ENCODE measurements at regions not wholly inside any gene's neighbourhood (a gene's known extent, or its start where the extent isn't known, plus 50 kb on each side); places are given as distances from the start of the nearest gene placed in this dataset.
"Not testable (repeated sequence)": the region's sequence is repeated elsewhere in the genome, so short reads cannot be mapped to it uniquely, and the experiment has no call there.

DNA sequence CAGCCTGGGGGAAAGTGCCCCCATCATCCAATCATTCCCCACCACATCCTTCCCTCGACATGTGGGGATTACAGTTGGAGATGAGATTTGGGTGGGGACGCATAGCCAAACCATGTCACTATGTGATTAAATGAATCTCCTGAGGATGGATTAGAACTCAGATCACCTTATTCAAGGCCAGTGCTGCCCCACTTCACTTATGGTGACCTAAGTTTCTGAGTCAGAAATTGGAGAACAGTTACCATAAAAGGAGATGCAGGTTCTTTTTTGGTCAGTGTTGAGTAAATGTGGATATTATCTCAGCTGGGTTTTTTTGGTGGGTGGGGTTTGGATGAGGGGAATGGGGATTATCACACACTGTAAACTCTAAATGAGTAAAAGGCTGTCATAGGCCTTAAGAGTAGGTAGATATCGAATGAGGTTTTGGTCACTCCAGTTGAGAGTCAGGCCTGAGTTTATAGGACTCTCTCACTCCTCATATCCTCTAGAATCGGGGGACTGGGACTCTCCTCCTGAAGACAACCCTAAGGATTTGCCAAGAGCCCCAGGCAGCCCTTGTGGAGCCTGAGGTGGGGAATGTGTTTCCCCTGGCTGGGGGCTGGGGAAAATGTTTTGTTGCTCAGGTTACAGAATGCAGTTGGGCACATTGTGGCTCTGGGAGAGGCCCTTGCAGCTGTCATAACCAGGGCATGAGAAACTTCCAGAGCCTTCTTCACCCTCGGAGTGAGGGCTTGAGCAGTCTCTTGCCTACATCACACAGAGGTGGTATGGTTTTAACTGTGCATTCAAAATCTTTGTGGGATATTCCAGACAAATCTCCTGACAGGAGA, 213.0 kb downstream of the BAMBI start:
- H3K4me3 ChIP-seq: no peak overlapping the region
- H3K36me3 ChIP-seq: no peaks in the 10 kb centered on the region
- DNase-seq (ENCODE audit: low spot score in 2 of 2): no peak
- no peak overlapping the region for H3K27ac ChIP-seq
- TF ChIP-seq POLR2AphosphoS5 (IDR thresholded peaks at IDR 0.05) (no peak), POLR2A (IDR thresholded peaks at IDR 0.05) (no peak)
- WGBS: 82% methylated on average over 5 of the region's 5 CpGs
- no peaks in the 10 kb centered on the region for H3K4me1 ChIP-seq
- no peaks in the 10 kb centered on the region for H3K9me3 ChIP-seq
- H3K27me3 ChIP-seq: no peaks in the 10 kb centered on the region

DNA sequence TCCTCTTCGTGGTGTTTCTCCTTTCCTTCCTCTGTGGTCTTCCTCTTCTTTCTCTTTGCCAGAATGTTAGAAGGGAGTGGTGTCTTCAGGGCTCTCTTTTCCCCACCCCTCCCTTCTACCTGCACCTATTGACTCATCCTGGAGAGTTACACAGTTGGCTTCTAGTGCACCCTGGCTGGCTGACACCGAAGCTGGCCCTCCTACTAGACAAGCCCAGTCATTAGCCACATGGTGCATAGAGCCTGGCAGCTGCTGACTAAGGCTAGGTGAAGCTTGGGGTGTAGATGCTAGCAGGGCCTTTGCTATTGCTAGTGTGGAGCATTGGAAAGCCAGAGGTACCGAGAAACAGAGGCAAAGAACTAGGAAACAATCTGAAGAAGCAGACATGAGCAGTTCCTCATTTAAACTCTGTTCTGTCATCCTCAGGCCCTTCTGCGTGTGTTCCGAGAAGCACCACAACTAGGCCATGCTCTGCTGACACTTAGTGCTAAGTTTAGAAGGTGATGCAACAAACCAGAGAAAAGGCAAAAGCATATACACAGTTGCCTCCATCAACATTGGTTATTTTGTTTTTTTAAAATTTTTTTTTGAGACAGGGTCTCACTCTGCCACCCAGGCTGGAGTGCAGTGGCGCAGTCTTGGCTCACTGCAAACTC, 213.9 kb downstream of the BAMBI start:
- no peaks in the 10 kb centered on the region for H3K4me1 ChIP-seq
- WGBS: 69% methylated on average over 6 of the region's 6 CpGs
- no peaks in the 10 kb centered on the region for H3K9me3 ChIP-seq
- H3K4me3 ChIP-seq: no peak overlapping the region
- no peak for DNase-seq (ENCODE audit: low spot score in 2 of 2)
- H3K36me3 ChIP-seq: no peaks in the 10 kb centered on the region
- no peak for TF ChIP-seq POLR2A (IDR thresholded peaks at IDR 0.05)
- TF ChIP-seq, protein P1, sequence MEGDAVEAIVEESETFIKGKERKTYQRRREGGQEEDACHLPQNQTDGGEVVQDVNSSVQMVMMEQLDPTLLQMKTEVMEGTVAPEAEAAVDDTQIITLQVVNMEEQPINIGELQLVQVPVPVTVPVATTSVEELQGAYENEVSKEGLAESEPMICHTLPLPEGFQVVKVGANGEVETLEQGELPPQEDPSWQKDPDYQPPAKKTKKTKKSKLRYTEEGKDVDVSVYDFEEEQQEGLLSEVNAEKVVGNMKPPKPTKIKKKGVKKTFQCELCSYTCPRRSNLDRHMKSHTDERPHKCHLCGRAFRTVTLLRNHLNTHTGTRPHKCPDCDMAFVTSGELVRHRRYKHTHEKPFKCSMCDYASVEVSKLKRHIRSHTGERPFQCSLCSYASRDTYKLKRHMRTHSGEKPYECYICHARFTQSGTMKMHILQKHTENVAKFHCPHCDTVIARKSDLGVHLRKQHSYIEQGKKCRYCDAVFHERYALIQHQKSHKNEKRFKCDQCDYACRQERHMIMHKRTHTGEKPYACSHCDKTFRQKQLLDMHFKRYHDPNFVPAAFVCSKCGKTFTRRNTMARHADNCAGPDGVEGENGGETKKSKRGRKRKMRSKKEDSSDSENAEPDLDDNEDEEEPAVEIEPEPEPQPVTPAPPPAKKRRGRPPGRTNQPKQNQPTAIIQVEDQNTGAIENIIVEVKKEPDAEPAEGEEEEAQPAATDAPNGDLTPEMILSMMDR (IDR thresholded peaks at IDR 0.05): no peak
- no peak for TF ChIP-seq EP300 (IDR thresholded peaks at IDR 0.05)
- no peak for TF ChIP-seq POLR2AphosphoS5 (IDR thresholded peaks at IDR 0.05)
- H3K27me3 ChIP-seq: no peaks in the 10 kb centered on the region
- no peak overlapping the region for H3K27ac ChIP-seq

DNA sequence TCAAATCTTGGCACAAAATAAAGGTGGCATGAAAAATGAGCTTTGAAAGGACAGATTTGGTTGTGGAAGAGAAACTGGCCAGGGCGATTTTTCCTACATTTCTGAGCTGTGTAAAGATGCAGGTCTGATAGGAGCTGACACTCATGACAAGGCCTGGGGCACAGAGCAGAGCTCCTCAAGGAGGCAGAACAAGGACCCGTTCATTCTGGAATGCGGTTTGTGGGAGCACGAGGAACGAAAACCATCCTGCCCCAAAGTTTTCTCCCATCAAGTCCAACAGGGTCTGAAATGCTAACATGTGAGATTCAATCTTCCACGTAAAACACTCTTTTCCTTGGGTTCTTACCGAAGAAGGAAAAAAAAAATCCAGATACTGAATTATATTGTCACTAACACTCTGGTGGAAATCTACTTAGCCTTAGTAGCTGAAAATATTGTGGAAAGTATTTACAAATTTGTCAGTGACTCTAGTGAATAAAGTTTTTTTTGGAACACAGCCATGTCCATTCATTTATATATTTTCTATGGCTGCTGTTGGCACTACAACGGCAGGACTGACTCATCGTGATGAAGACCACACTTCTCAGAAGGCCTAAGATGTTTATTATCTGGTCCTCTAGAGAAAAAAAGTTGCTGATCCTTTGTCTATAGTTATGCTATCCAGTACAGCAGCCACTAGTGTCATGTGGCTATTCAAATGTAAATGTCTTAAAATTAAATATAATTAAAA, 215.7 kb downstream of the BAMBI start:
- H3K9me3 ChIP-seq: no peaks in the 10 kb centered on the region

DNA sequence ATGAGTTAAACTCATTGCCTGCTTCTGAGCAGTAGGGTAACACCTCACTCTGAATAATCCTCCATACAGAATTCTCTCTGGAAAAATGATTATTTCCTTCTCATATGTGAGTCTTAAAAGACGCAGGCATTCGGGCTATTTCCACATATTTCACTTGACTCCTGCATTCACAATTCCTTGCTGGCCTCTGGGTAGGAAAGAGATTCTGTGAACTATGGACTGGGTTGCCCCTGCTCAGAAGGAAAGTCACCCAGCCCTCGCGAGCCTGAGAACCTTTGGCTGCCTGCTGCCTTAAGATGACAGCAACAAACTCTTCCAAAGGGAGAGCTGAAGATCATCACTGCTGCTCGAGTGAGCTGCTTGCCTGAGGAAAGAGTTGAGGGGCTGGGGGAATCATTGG, 216.8 kb downstream of the BAMBI start:
- no peaks in the 10 kb centered on the region for H3K27me3 ChIP-seq
- no peaks in the 10 kb centered on the region for H3K36me3 ChIP-seq
- no peak for DNase-seq (ENCODE audit: low spot score in 2 of 2)
- no peaks in the 10 kb centered on the region for H3K9me3 ChIP-seq
- no peak overlapping the region for H3K4me3 ChIP-seq
- 89% methylated on average over 5 of the region's 5 CpGs for WGBS
- no peaks in the 10 kb centered on the region for H3K4me1 ChIP-seq
- H3K27ac ChIP-seq: no peak overlapping the region
- TF ChIP-seq EP300 (IDR thresholded peaks at IDR 0.05): no peak
- TF ChIP-seq, protein P1 (IDR thresholded peaks at IDR 0.05): no peak
- TF ChIP-seq POLR2AphosphoS5 (IDR thresholded peaks at IDR 0.05): no peak
- no peak for TF ChIP-seq POLR2A (IDR thresholded peaks at IDR 0.05)

More for the DNA sequence above, 215.7 kb downstream of the BAMBI start:
- TF ChIP-seq POLR2A (IDR thresholded peaks at IDR 0.05): no peak
- TF ChIP-seq, protein P1 (IDR thresholded peaks at IDR 0.05): no peak
- TF ChIP-seq EP300 (IDR thresholded peaks at IDR 0.05): no peak
- TF ChIP-seq POLR2AphosphoS5 (IDR thresholded peaks at IDR 0.05): no peak
- 61% methylated on average over 9 of the region's 9 CpGs for WGBS
- no peaks in the 10 kb centered on the region for H3K27me3 ChIP-seq
- no peak for DNase-seq (ENCODE audit: low spot score in 2 of 2)
- H3K36me3 ChIP-seq: no peaks in the 10 kb centered on the region
- H3K4me1 ChIP-seq: no peaks in the 10 kb centered on the region
- no peak overlapping the region for H3K27ac ChIP-seq
- no peak overlapping the region for H3K4me3 ChIP-seq

DNA sequence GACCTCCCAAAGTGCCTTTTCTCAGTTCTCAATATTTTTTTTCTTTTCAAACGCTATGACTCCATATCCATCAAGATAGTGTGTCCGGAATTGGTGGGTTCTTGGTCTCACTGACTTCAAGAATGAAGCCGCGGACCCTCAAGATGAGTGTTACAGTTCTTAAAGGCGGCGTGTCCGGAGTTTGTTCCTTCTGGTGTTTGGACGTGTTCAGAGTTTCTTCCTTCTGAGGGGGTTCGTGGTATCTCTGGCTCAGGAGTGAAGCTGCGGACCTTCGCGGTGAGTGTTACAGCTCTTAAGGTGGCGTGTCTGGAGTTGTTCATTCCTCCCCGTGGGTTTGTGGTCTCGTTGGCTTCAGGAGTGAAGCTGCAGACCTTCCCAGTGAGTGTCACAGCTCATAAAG, 218.3 kb downstream of the BAMBI start:
- H3K9me3 ChIP-seq; H3K4me3 ChIP-seq; H3K27ac ChIP-seq; H3K4me1 ChIP-seq; H3K36me3 ChIP-seq; H3K27me3 ChIP-seq; DNase-seq (ENCODE audit: low spot score in 2 of 2): not testable (repeated sequence)
- 86% methylated on average over 15 of the region's 15 CpGs for WGBS

DNA sequence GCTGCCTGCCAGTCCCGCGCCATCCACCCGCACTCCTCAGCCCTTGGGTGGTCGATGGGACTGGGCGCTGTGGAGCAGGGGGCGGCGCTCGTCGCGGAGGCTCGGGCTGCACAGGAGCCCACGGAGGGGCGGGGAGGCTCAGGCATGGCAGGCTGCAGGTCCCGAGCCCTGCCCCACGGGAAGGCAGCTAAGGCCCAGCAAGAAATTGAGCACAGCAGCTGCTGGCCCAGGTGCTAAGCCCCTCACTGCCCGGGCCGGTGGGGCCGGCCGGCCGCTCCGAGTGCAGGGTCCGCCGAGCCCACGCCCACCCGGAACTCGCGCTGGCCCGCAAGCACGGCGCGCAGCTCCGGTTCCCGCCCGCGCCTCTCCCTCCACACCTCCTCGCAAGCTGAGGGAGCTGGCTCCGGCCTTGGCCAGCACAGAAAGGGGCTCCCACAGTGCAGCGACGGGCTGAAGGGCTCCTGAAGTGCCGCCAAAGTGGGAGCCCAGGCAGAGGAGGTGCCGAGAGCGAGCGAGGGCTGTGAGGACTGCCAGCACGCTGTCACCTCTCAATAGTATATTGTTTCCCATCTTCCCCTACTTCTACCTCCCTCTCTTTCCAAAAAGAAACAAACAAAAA, 219.6 kb downstream of the BAMBI start:
- WGBS: 97% methylated on average over 20 of the region's 44 CpGs
- not testable (repeated sequence) for H3K36me3 ChIP-seq; H3K4me1 ChIP-seq; H3K27me3 ChIP-seq; DNase-seq (ENCODE audit: low spot score in 2 of 2); H3K9me3 ChIP-seq; H3K27ac ChIP-seq; H3K4me3 ChIP-seq
